ENCODE measurements at regions not wholly inside any gene's neighbourhood (a gene's known extent, or its start where the extent isn't known, plus 50 kb on each side); places are given as distances from the start of the nearest gene placed in this dataset.

- H3K27ac ChIP-seq (ENCODE audit: low read depth, low read length): no peak overlapping the region
- DNase-seq (ENCODE audit: low read depth): no peak
- H3K36me3 ChIP-seq (ENCODE audit: insufficient read depth, low read length): no peaks in the 10 kb centered on the region
- H4K20me1 ChIP-seq (ENCODE audit: insufficient read depth, low read length): no peaks in the 10 kb centered on the region
- Mint-ChIP-seq H3K27me3 (ENCODE audit: low read depth, unreplicated experiment) (peaks cover 63% of the 10 kb centered on the region), H3K27ac (ENCODE audit: unreplicated experiment) (no peak overlapping the region), H3K4me1 (ENCODE audit: low read depth, unreplicated experiment) (peaks cover 7% of the 10 kb centered on the region), H3K36me3 (ENCODE audit: low read depth, unreplicated experiment) (no peaks in the 10 kb centered on the region), H3K4me3 (ENCODE audit: unreplicated experiment) (no peak overlapping the region), H3K9me3 (ENCODE audit: unreplicated experiment) (peaks cover 2% of the 10 kb centered on the region)
- H3K4me3 ChIP-seq (ENCODE audit: insufficient read depth, low read depth, low read length): no peak overlapping the region
- no peak for TF ChIP-seq CTCF (IDR thresholded peaks at IDR 0.05; ENCODE audit: insufficient read depth, low read depth, low read length)
- no peak for TF ChIP-seq EZH2 (IDR thresholded peaks at IDR 0.05; ENCODE audit: insufficient read depth, low read length)
- no peak overlapping the region for H3K9ac ChIP-seq (ENCODE audit: low read length)
- H3K27me3 ChIP-seq (ENCODE audit: insufficient read depth, low read length): no peaks in the 10 kb centered on the region
- no peak overlapping the region for H3K4me2 ChIP-seq (ENCODE audit: low read length)
- no peaks in the 10 kb centered on the region for H3K4me1 ChIP-seq (ENCODE audit: insufficient read depth, low read length)
- no peaks in the 10 kb centered on the region for H3K9me3 ChIP-seq (ENCODE audit: insufficient read depth, low read depth, low read length)
- FAIRE-seq: no peak
- H3K79me2 ChIP-seq (ENCODE audit: insufficient read depth, low read length): no peaks in the 10 kb centered on the region
- no peak overlapping the region for H2AFZ ChIP-seq (ENCODE audit: low read depth, low read length)
Observed at GRCh38 chr9:135018306-135018915, 69.1 kb upstream of the OLFM1 start.

- H3K36me3 Mint-ChIP-seq (ENCODE audit: low read depth, unreplicated experiment): no peaks in the 10 kb centered on the region
- peaks cover 62% of the 10 kb centered on the region for H3K27me3 Mint-ChIP-seq (ENCODE audit: low read depth, unreplicated experiment)
- H3K4me1 ChIP-seq (ENCODE audit: insufficient read depth, low read length): no peaks in the 10 kb centered on the region
- H3K9ac ChIP-seq (ENCODE audit: low read length): no peak overlapping the region
- H3K4me3 ChIP-seq (ENCODE audit: insufficient read depth, low read depth, low read length): no peak overlapping the region
- H3K9me3 ChIP-seq (ENCODE audit: insufficient read depth, low read depth, low read length): no peaks in the 10 kb centered on the region
- H3K9me3 Mint-ChIP-seq (ENCODE audit: unreplicated experiment): peaks cover 2% of the 10 kb centered on the region
- peaks cover 9% of the 10 kb centered on the region for H3K4me1 Mint-ChIP-seq (ENCODE audit: low read depth, unreplicated experiment)
- H3K36me3 ChIP-seq (ENCODE audit: insufficient read depth, low read length): no peaks in the 10 kb centered on the region
- FAIRE-seq: no peak
- DNase-seq (ENCODE audit: low read depth): no peak
- H4K20me1 ChIP-seq (ENCODE audit: insufficient read depth, low read length): no peaks in the 10 kb centered on the region
- H3K4me3 Mint-ChIP-seq (ENCODE audit: unreplicated experiment): no peak overlapping the region
- no peak overlapping the region for H3K4me2 ChIP-seq (ENCODE audit: low read length)
- H3K27ac ChIP-seq (ENCODE audit: low read depth, low read length): no peak overlapping the region
- H3K27me3 ChIP-seq (ENCODE audit: insufficient read depth, low read length): no peaks in the 10 kb centered on the region
- H3K79me2 ChIP-seq (ENCODE audit: insufficient read depth, low read length): no peaks in the 10 kb centered on the region
- no peak overlapping the region for H2AFZ ChIP-seq (ENCODE audit: low read depth, low read length)
- TF ChIP-seq CTCF (IDR thresholded peaks at IDR 0.05; ENCODE audit: insufficient read depth, low read depth, low read length) (no peak), EZH2 (IDR thresholded peaks at IDR 0.05; ENCODE audit: insufficient read depth, low read length) (no peak)
- H3K27ac Mint-ChIP-seq (ENCODE audit: unreplicated experiment): no peak overlapping the region
Observed at GRCh38 chr9:135019224-135019623, 68.2 kb upstream of the OLFM1 start.
